ENCODE measurements at regions not wholly inside any gene's neighbourhood (a gene's known extent, or its start where the extent isn't known, plus 50 kb on each side); places are given as distances from the start of the nearest gene placed in this dataset.
"Not testable (repeated sequence)": the region's sequence is repeated elsewhere in the genome, so short reads cannot be mapped to it uniquely, and the experiment has no call there.

GRCh38 chr1:187931776-187932175, 1103.0 kb downstream of the PLA2G4A start:
- TF ChIP-seq CTCF (IDR thresholded peaks at IDR 0.05; ENCODE audit: low read depth, low read length, missing control alignments): no peak
- in situ Hi-C loops (cut with HindIII; ENCODE audit: low sequenced_read_pairs): no loop called here
- no peak overlapping the region for H3K4me3 ChIP-seq (ENCODE audit: low read depth, low read length)
- no peak for DNase-seq (ENCODE audit: low read depth)

DNA sequence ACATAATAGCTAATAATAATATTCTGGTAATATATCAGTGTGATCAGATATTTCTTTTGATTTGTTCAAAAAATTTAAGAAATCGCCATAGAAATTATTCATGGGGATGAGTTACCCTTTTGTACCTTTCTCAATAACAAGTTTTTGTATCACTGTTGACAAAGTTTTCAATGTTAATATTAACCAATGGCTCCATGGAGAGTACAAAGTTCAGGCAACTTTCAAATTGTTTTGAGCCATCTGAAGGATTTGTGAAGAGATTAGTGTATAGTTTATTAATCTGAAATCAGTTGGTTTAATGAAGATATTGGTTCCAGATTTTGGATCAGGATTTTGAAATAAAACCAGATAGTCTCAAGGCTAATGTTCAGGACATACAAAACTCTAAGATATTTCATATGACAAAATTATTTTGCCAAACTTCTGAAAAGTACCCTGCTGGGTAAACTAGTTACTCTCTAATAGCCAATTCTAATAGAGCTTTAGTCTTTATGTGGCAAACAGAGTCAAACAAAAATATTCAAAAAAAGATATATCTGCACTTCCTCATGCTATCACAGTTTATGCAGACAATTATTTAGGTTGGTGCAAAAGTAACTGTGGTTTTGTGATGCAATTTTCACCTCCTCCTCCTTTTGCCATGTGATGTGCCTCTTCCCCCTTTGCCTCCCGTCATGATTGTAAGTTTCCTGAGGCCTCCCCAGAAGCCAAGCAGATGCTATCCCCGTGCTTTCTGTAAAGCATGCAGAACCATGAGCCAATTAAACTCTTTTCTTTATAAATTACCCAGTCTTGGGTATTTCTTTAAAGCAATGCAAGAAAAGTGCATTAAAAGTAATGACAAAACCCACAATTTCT, 1105.0 kb downstream of the PLA2G4A start:
- no peak for TF ChIP-seq CTCF (IDR thresholded peaks at IDR 0.05; ENCODE audit: low read depth, low read length, missing control alignments)
- no peak for DNase-seq (ENCODE audit: low read depth)
- in situ Hi-C loops (cut with HindIII; ENCODE audit: low sequenced_read_pairs): no loop called here
- H3K4me3 ChIP-seq (ENCODE audit: low read depth, low read length): no peak overlapping the region

DNA sequence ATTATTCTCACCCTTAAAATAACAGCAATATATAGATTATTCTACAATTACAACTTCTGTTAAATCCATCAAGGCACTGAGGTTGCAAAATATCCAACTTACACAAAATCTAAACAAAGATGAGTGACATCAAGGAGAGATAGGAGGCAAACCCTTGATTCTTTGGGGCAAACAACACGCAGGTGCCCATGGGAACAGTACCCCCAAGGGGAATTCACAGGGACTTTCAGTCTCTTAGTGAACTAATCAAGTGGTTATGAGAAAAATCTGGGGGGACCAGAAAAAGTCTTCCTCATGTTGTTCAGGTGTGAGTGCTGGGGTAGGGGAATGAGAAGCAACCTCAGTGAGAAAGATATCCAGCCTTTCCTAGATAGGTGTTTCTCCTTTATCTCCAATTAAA, 1107.9 kb downstream of the PLA2G4A start:
- in situ Hi-C loops (cut with HindIII; ENCODE audit: low sequenced_read_pairs): no loop called here
- DNase-seq (ENCODE audit: low read depth): no peak
- no peak overlapping the region for H3K4me3 ChIP-seq (ENCODE audit: low read depth, low read length)
- no peak for TF ChIP-seq CTCF (IDR thresholded peaks at IDR 0.05; ENCODE audit: low read depth, low read length, missing control alignments)

DNA sequence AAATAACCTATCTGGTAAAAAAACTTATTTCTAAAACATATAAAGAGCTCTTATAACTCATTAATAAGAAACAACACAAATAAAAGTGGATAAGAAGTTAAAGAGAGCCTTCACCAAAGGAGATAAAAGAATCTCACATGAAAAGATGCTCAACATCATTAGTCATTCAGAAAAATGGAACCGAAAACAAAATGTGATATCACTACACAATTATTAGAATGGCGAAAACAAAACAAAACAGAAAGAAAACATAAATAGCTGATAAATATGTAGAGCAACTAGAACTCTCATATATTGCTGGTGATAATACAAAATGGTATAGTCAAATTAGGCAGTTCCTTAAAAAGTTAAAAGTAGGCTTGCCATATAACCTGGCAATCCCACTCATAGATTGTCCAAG, 1109.3 kb downstream of the PLA2G4A start:
- H3K4me3 ChIP-seq (ENCODE audit: low read depth, low read length): no peak overlapping the region
- in situ Hi-C loops (cut with HindIII; ENCODE audit: low sequenced_read_pairs): no loop called here
- TF ChIP-seq CTCF (IDR thresholded peaks at IDR 0.05; ENCODE audit: low read depth, low read length, missing control alignments): no peak
- DNase-seq (ENCODE audit: low read depth): no peak

DNA sequence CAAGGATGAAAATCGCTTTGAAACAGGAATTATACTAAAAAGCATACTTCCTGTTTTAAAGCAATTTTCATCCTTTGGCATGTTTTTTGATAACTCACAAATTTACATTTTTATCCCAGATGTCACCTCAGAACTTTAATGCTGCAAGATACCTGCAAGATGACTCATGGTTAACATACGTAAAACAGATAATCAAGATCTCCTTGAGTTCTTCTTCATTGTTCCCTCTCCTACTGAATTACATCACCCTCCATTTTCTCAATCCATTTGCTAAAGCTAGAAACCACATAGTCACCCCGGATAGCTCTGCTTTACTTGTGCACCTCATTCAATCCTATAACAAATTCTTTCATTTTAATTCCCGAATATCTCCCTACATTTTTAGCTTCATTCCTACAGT, 1114.2 kb downstream of the PLA2G4A start:
- H3K4me3 ChIP-seq (ENCODE audit: low read depth, low read length): no peak overlapping the region
- no peak for DNase-seq (ENCODE audit: low read depth)
- in situ Hi-C loops (cut with HindIII; ENCODE audit: low sequenced_read_pairs): no loop called here
- no peak for TF ChIP-seq CTCF (IDR thresholded peaks at IDR 0.05; ENCODE audit: low read depth, low read length, missing control alignments)

- no peak for DNase-seq (ENCODE audit: low read depth)
- TF ChIP-seq CTCF (IDR thresholded peaks at IDR 0.05; ENCODE audit: low read depth, low read length, missing control alignments): no peak
- in situ Hi-C loops (cut with HindIII; ENCODE audit: low sequenced_read_pairs): no loop called here
- no peak overlapping the region for H3K4me3 ChIP-seq (ENCODE audit: low read depth, low read length)
Observed at GRCh38 chr1:187943606-187944403, 1115.1 kb downstream of the PLA2G4A start.

- H3K4me3 ChIP-seq (ENCODE audit: low read depth, low read length); DNase-seq (ENCODE audit: low read depth); in situ Hi-C loops (cut with HindIII; ENCODE audit: low sequenced_read_pairs): not testable (repeated sequence)
Observed at GRCh38 chr1:187946661-187947060, 1117.9 kb downstream of the PLA2G4A start.
